ENCODE measurements at regions not wholly inside any gene's neighbourhood (a gene's known extent, or its start where the extent isn't known, plus 50 kb on each side); places are given as distances from the start of the nearest gene placed in this dataset.
A peak's percentile ranks its signal among the peaks of the same experiment; 100 is the strongest.

GRCh38 chr2:144683107-144683753, 163.3 kb upstream of the ZEB2 start:
- no peaks in the 10 kb centered on the region for H3K36me3 ChIP-seq (ENCODE audit: control insufficient read depth, insufficient read depth, low read length)
- H3K9me3 ChIP-seq (ENCODE audit: control insufficient read depth, insufficient read depth, low read depth, low read length), result no peaks in the 10 kb centered on the region
- H3K79me2 ChIP-seq (ENCODE audit: control insufficient read depth, insufficient read depth, low read length), result no peaks in the 10 kb centered on the region
- H3K27ac ChIP-seq (ENCODE audit: insufficient read depth, low read length), result no peak overlapping the region
- no peak overlapping the region for H3K4me3 ChIP-seq (replicated peaks in 1 of 4; ENCODE audit: control extremely low read depth in 1 of 4, insufficient read depth in 1 of 4, low read depth in 3 of 4, low read length in 4 of 4)
- no peaks in the 10 kb centered on the region for H3K4me1 ChIP-seq (ENCODE audit: control insufficient read depth, extremely low read depth, insufficient read depth, low read length)
- no peak overlapping the region for H2AFZ ChIP-seq (ENCODE audit: low read length)
- H4K20me1 ChIP-seq (ENCODE audit: control insufficient read depth, extremely low read depth, insufficient read depth, low read length), result no peaks in the 10 kb centered on the region
- DNase-seq (ENCODE audit: low read depth in 2 of 2), result peak in 1 of 2 donors; percentile 28
- no peak overlapping the region for H3K9ac ChIP-seq (ENCODE audit: insufficient read depth, low read length)
- no peaks in the 10 kb centered on the region for H3K27me3 ChIP-seq (ENCODE audit: control insufficient read depth, insufficient read depth, low read length)
- no peak for TF ChIP-seq EZH2 (IDR thresholded peaks at IDR 0.05; ENCODE audit: low read length, missing control alignments)
- no peak for TF ChIP-seq CTCF (conservative IDR thresholded peaks at IDR 0.05 in 1 of 2, IDR thresholded peaks at IDR 0.05 in 1 of 2; ENCODE audit: low read depth in 1 of 2, low read length in 2 of 2)
- no peak overlapping the region for H3K4me2 ChIP-seq (ENCODE audit: extremely low read depth, insufficient read depth, low read length)

GRCh38 chr2:144682248-144682647, 162.3 kb upstream of the ZEB2 start:
- Histone ChIP-seq H3K9me3 (ENCODE audit: control insufficient read depth, insufficient read depth, low read depth, low read length) (no peaks in the 10 kb centered on the region), H3K79me2 (ENCODE audit: control insufficient read depth, insufficient read depth, low read length) (no peaks in the 10 kb centered on the region), H3K27ac (ENCODE audit: insufficient read depth, low read length) (no peak overlapping the region), H3K27me3 (ENCODE audit: control insufficient read depth, insufficient read depth, low read length) (no peaks in the 10 kb centered on the region), H3K36me3 (ENCODE audit: control insufficient read depth, insufficient read depth, low read length) (no peaks in the 10 kb centered on the region), H3K9ac (ENCODE audit: insufficient read depth, low read length) (no peak overlapping the region), H4K20me1 (ENCODE audit: control insufficient read depth, extremely low read depth, insufficient read depth, low read length) (no peaks in the 10 kb centered on the region), H2AFZ (ENCODE audit: low read length) (no peak overlapping the region), H3K4me2 (ENCODE audit: extremely low read depth, insufficient read depth, low read length) (no peak overlapping the region), H3K4me1 (ENCODE audit: control insufficient read depth, extremely low read depth, insufficient read depth, low read length) (no peaks in the 10 kb centered on the region), H3K4me3 (replicated peaks in 1 of 4; ENCODE audit: control extremely low read depth in 1 of 4, insufficient read depth in 1 of 4, low read depth in 3 of 4, low read length in 4 of 4) (no peak overlapping the region)
- TF ChIP-seq EZH2 (IDR thresholded peaks at IDR 0.05; ENCODE audit: low read length, missing control alignments) (no peak), CTCF (conservative IDR thresholded peaks at IDR 0.05 in 1 of 2, IDR thresholded peaks at IDR 0.05 in 1 of 2; ENCODE audit: low read depth in 1 of 2, low read length in 2 of 2) (no peak)
- no peak for DNase-seq (ENCODE audit: low read depth in 2 of 2)

GRCh38 chr2:144681389-144681788, 161.5 kb upstream of the ZEB2 start:
- H3K27ac ChIP-seq (ENCODE audit: insufficient read depth, low read length), result no peak overlapping the region
- no peak overlapping the region for H3K9ac ChIP-seq (ENCODE audit: insufficient read depth, low read length)
- no peaks in the 10 kb centered on the region for H3K9me3 ChIP-seq (ENCODE audit: control insufficient read depth, insufficient read depth, low read depth, low read length)
- no peak overlapping the region for H2AFZ ChIP-seq (ENCODE audit: low read length)
- no peak overlapping the region for H3K4me3 ChIP-seq (replicated peaks in 1 of 4; ENCODE audit: control extremely low read depth in 1 of 4, insufficient read depth in 1 of 4, low read depth in 3 of 4, low read length in 4 of 4)
- no peaks in the 10 kb centered on the region for H3K4me1 ChIP-seq (ENCODE audit: control insufficient read depth, extremely low read depth, insufficient read depth, low read length)
- H3K4me2 ChIP-seq (ENCODE audit: extremely low read depth, insufficient read depth, low read length), result no peak overlapping the region
- no peaks in the 10 kb centered on the region for H3K27me3 ChIP-seq (ENCODE audit: control insufficient read depth, insufficient read depth, low read length)
- no peaks in the 10 kb centered on the region for H4K20me1 ChIP-seq (ENCODE audit: control insufficient read depth, extremely low read depth, insufficient read depth, low read length)
- DNase-seq (ENCODE audit: low read depth in 2 of 2), result no peak
- H3K79me2 ChIP-seq (ENCODE audit: control insufficient read depth, insufficient read depth, low read length), result no peaks in the 10 kb centered on the region
- no peaks in the 10 kb centered on the region for H3K36me3 ChIP-seq (ENCODE audit: control insufficient read depth, insufficient read depth, low read length)
- TF ChIP-seq EZH2 (IDR thresholded peaks at IDR 0.05; ENCODE audit: low read length, missing control alignments) (no peak), CTCF (conservative IDR thresholded peaks at IDR 0.05 in 1 of 2, IDR thresholded peaks at IDR 0.05 in 1 of 2; ENCODE audit: low read depth in 1 of 2, low read length in 2 of 2) (no peak)

Data from fibroblast of lung (primary cell).